K562 (cell line): ENCODE measurements at regions not wholly inside any gene's neighbourhood (a gene's known extent, or its start where the extent isn't known, plus 50 kb on each side); places are given as distances from the start of the nearest gene placed in this dataset.

Experiments used
- ATAC-seq: fragments of 200-7000 bp; cut with Tn5 transposase; 3 replicates; pipeline ENCODE4 v1.9.1; 2020; ENCODE audit warnings: moderate library complexity
- BruUV-seq: library from RNA; stranded (reverse); fragments of 400-500 nt; replicated peaks from 2 replicates; lab custom pipeline; 2021; lab: Mats Ljungman, UMichigan
- CTCF ChIA-PET: fragments of 300-600 bp; formaldehyde crosslinking; extraction: SDS; loops from one replicate; lab custom pipeline; 2021; ENCODE audit warnings: low intra/inter-chr PET ratio; lab: Yijun Ruan, JAX
- POLR2A ChIA-PET: fragments of 300-600, 350-650 bp; sonication (Branson Sonifier 250); formaldehyde crosslinking; extraction: SDS; loops from one replicate; lab custom pipeline; 2021; ENCODE audit warnings: antibody characterized with exemption, inconsistent platforms; lab: Yijun Ruan, JAX
- DNase-seq, 4 experiments: peaks; one replicate each; pipeline versions ENCODE4 v3.0.0 to v3.0.0-alpha.2; 2011 to 2018; ENCODE audit warnings: low spot score in 3 of 4, mixed read lengths in 3 of 4; ENCODE audit errors: extremely low read depth in 1 of 4
- FAIRE-seq: peaks from 2 replicates; lab custom pipeline; 2011; peaks lifted over from hg19 to GRCh38; lab: Jason Lieb, UNC
- H2AFZ ChIP-seq: 2 replicates; pipeline ENCODE4 v1.6.0; 2011; ENCODE audit warnings: low read depth, low read length, control low read depth, inconsistent platforms
- H3K27ac ChIP-seq: fragments of 200-600 bp; 3 replicates; pipeline ENCODE4 v1.8.0; 2011; ENCODE audit warnings: low read depth, mild to moderate bottlenecking, control low read depth, inconsistent platforms, low read length, moderate library complexity, mixed read lengths; ENCODE audit errors: extremely low read depth
- H3K27me3 ChIP-seq, 2 experiments: fragments of 300-600 bp in 1 of 2; 2 replicates in 1 of 2; 3 replicates in 1 of 2; pipeline versions ENCODE4 v1.6.0 to v1.8.0; 2011; ENCODE audit warnings: inconsistent platforms in 2 of 2, low read length in 2 of 2, mild to moderate bottlenecking in 1 of 2, mixed read lengths in 1 of 2, moderate library complexity in 1 of 2; ENCODE audit not compliant: control insufficient read depth in 2 of 2, insufficient read depth in 2 of 2
- H3K36me3 ChIP-seq: fragments of 300-600 bp; 3 replicates; pipeline ENCODE4 v1.8.0; 2011; ENCODE audit warnings: mild to moderate bottlenecking, low read length, inconsistent platforms; ENCODE audit not compliant: control insufficient read depth, insufficient read depth
- H3K4me1 ChIP-seq, 2 experiments: fragments of 200-600 bp in 1 of 2; replicated peaks in 1 of 2; 2 replicates in 1 of 2; 3 replicates in 1 of 2; pipeline versions ENCODE4 v1.5.1 to v1.8.0; 2011; ENCODE audit warnings: inconsistent platforms in 2 of 2, low read length in 2 of 2, mild to moderate bottlenecking in 1 of 2, mixed read lengths in 1 of 2, moderate library complexity in 1 of 2; ENCODE audit not compliant: control insufficient read depth in 2 of 2, insufficient read depth in 2 of 2
- H3K4me2 ChIP-seq: 2 replicates; pipeline ENCODE4 v1.6.1; 2011; ENCODE audit warnings: low read length, control low read depth, inconsistent platforms, mixed read lengths; ENCODE audit not compliant: insufficient read depth
- H3K4me3 ChIP-seq: fragments of 200-600 bp; sonication (generic), shearing (Covaris generic); 2 replicates; pipeline ENCODE4 v1.5.1; 2016; ENCODE audit warnings: control low read depth, inconsistent platforms
- H3K79me2 ChIP-seq: fragments of 200-600 bp; 3 replicates; pipeline ENCODE4 v1.8.0; 2011; ENCODE audit warnings: low read length, inconsistent platforms; ENCODE audit not compliant: control insufficient read depth, insufficient read depth
- H3K9ac ChIP-seq, 2 experiments: 2 replicates each; pipeline versions ENCODE4 v1.6.0 to v1.6.1; 2011; ENCODE audit warnings: low read depth in 2 of 2, low read length in 2 of 2, control low read depth in 1 of 2, inconsistent platforms in 1 of 2, mild to moderate bottlenecking in 1 of 2, mixed read lengths in 1 of 2; ENCODE audit not compliant: insufficient read depth in 1 of 2
- H3K9me1 ChIP-seq: one replicate; pipeline ENCODE4 v1.6.0; 2011; ENCODE audit warnings: inconsistent platforms, mild to moderate bottlenecking, low read length, moderate library complexity; ENCODE audit not compliant: control insufficient read depth, insufficient read depth
- H3K9me3 ChIP-seq: replicated peaks from 2 replicates; pipeline ENCODE4 v1.5.1; 2011; ENCODE audit warnings: low read depth, low read length, inconsistent platforms; ENCODE audit not compliant: control insufficient read depth, insufficient read depth
- H4K20me1 ChIP-seq: replicated peaks from 2 replicates; pipeline ENCODE4 v1.6.1; 2011; ENCODE audit warnings: low read length, inconsistent platforms, mixed read lengths; ENCODE audit not compliant: control insufficient read depth, insufficient read depth
- ARID1B ChIP-seq: fragments of 450-650 bp; IDR thresholded peaks from 2 replicates; pipeline ENCODE4 v1.6.1; 2016; ENCODE audit warnings: antibody characterized with exemption, mild to moderate bottlenecking, inconsistent platforms
- JUND ChIP-seq, 2 experiments: IDR thresholded peaks; 2 replicates in 1 of 2; 3 replicates in 1 of 2; pipeline ENCODE4 v1.6.1; 2011; ENCODE audit warnings: borderline replicate concordance in 2 of 2, low read depth in 2 of 2, low read length in 2 of 2, improper control_type of control experiment in 1 of 2, missing biosample characterization in 1 of 2, missing genetic modification characterization in 1 of 2, missing genetic modification reagents in 1 of 2
- PHB ChIP-seq: fragments of 250-450 bp; sonication (Bioruptor Pico); IDR thresholded peaks from 2 replicates; pipeline ENCODE4 v1.5.0; 2021
- WGBS: fragments of 100-300 bp; shearing (Covaris generic); methylation state at CpG from one replicate; pipeline ENCODE4 v1.1.6; 2016; ENCODE audit warnings: low coverage, mixed read lengths; ENCODE audit not compliant: insufficient coverage; ENCODE audit errors: missing lambda C conversion rate; 5-methylcytosine and 5-hydroxymethylcytosine counted together
- in situ Hi-C: fragments of 300-500 bp; cut with MboI; formaldehyde crosslinking; loops from 4 replicates; pipeline ENCODE4 v1.15.0; 2018; ENCODE audit warnings: inconsistent platforms, mixed read lengths
- intact Hi-C: fragments of 100-400 bp; cut with micrococcal nuclease; formaldehyde crosslinking; loops from 2 replicates; pipeline ENCODE4 v1.14.2; 2022
- TF ChIP-seq, protein P1 (sequence below): fragments of 450-650 bp; formaldehyde crosslinking; conservative IDR thresholded peaks from 2 replicates; pipeline ENCODE4 v1.4.0; 2022; ENCODE audit warnings: mild to moderate bottlenecking, missing genetic modification characterization

DNA sequence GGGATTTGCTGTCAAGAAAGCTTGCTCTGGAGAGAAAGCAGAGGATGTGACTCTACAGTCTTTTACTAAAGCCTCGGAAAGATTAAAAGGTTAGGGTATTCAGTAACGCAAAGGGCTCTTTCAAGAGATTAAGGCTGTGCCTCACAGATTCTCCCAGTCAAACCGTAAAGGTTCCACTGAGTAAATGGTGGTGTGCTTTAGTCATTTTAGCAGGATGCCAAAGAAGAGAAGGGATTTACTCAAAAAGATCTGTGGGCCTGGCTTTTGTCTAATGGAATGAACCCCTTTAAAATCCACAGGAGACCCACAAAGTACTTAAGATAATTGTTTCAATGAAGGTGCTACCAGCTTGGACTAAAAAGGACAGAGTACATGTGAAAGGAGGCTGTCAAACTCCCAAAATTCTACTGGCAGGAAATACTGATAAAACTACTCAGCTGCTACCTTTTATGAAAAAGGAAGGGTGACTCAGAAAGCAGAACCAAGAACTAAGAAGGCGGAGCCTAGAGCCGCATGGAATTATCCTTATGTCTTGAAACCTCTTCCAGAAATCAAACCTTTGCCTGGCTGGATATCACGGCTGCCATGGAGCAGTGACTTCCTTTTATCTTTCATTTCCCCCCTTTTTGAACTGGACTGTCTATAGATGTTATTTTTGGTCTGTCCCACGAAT is 670.2 kb upstream of the ZEB2 start:
- CTCF ChIA-PET: no interaction called here
- BruUV-seq: no TSS peak
- POLR2A ChIA-PET: interaction anchor here (0.7 to 1.0 kb wide), 2 partner anchors 87 to 1499 kb away, joined by 3 to 5 read pairs; no protein-coding TSS in a partner anchor
- Histone ChIP-seq H3K27ac (no peak overlapping the region), H3K4me2 (no peak overlapping the region), H2AFZ (peak overlapping the region; percentile 75), H3K79me2 (no peaks in the 10 kb centered on the region), H3K4me3 (no peak overlapping the region), H3K9me1 (no peaks in the 10 kb centered on the region), H3K9me3 (no peaks in the 10 kb centered on the region), H3K4me1 (0 out of 5 replicates have a peak, but pooled peaks cover 0 to 4% of the 10 kb centered on the region in 2 experiments), H3K9ac (no peak overlapping the region), H3K27me3 (no peaks in the 10 kb centered on the region), H3K36me3 (no peaks in the 10 kb centered on the region), H4K20me1 (no peaks in the 10 kb centered on the region)
- intact Hi-C loops: no loop called here
- DNase-seq: peak in 1 of 4 experiments; percentile 24
- no peak for FAIRE-seq
- 54% methylated on average over 7 of the region's 7 CpGs for WGBS
- no peak; the same call in 2 of the 3 replicates for ATAC-seq
- in situ Hi-C loops: no loop called here
- TF ChIP-seq PHB (CRISPR knock-in tag): no peak
- no peak for TF ChIP-seq JUND (IDR thresholded peaks at IDR 0.05; ENCODE audit: borderline replicate concordance, low read depth, low read length)
- 0 out of 3 replicates have a peak, but pooled peaks have one; percentile 23 for TF ChIP-seq JUND (tag; IDR thresholded peaks at IDR 0.05; ENCODE audit: borderline replicate concordance, low read depth, low read length)
- TF ChIP-seq ARID1B: no peak

DNA sequence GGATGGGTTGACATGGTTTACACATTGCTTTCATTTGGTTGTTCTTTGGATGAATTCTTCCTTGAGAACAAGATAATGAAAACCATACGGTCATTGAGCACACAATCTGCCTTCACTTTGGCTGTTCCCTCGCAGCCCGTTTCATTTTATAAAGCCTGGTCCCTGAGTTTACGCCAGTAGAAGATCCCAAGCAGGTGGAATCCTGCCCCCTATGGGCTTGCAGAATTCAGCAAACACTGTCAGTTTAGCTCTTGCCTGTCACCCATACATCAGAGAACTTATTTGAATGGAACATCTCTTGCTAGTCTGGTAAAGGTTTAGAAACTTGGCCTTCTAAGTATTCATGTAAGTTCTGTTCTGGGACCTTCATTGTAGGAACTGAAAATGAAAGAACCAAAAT is 666.4 kb upstream of the ZEB2 start:
- H3K27ac ChIP-seq: no peak overlapping the region
- no TSS peak for BruUV-seq
- intact Hi-C loops (no loop called here), in situ Hi-C loops (no loop called here)
- no peaks in the 10 kb centered on the region for H4K20me1 ChIP-seq
- H3K4me3 ChIP-seq: no peak overlapping the region
- no peaks in the 10 kb centered on the region for H3K9me1 ChIP-seq
- 0 out of 5 replicates have a peak, but pooled peaks cover 0 to 4% of the 10 kb centered on the region in 2 experiments for H3K4me1 ChIP-seq
- peak overlapping the region; percentile 58 for H2AFZ ChIP-seq
- peak; percentile 69; the same call in 2 of the 3 replicates for ATAC-seq
- ChIA-PET CTCF (interaction anchor here (0.7 kb wide), 1 partner anchor 1445 kb away, joined by 3 read pairs; no protein-coding TSS in a partner anchor), POLR2A (no interaction called here)
- peak overlapping the region; percentile 9 for H3K4me2 ChIP-seq
- 18% methylated on average over 4 of the region's 4 CpGs for WGBS
- H3K79me2 ChIP-seq: no peaks in the 10 kb centered on the region
- DNase-seq: peak in 2 of 4 experiments; percentile 14 to 46
- no peaks in the 10 kb centered on the region for H3K36me3 ChIP-seq
- H3K9me3 ChIP-seq: no peaks in the 10 kb centered on the region
- H3K9ac ChIP-seq: no peak overlapping the region
- FAIRE-seq: peak; percentile 48
- no peaks in the 10 kb centered on the region for H3K27me3 ChIP-seq
- TF ChIP-seq, protein P1, sequence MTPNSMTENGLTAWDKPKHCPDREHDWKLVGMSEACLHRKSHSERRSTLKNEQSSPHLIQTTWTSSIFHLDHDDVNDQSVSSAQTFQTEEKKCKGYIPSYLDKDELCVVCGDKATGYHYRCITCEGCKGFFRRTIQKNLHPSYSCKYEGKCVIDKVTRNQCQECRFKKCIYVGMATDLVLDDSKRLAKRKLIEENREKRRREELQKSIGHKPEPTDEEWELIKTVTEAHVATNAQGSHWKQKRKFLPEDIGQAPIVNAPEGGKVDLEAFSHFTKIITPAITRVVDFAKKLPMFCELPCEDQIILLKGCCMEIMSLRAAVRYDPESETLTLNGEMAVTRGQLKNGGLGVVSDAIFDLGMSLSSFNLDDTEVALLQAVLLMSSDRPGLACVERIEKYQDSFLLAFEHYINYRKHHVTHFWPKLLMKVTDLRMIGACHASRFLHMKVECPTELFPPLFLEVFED (CRISPR knock-in tag): no peak
